SK-N-SH (cell line): ENCODE measurements at regions not wholly inside any gene's neighbourhood (a gene's known extent, or its start where the extent isn't known, plus 50 kb on each side); places are given as distances from the start of the nearest gene placed in this dataset.
A peak's percentile ranks its signal among the peaks of the same experiment; 100 is the strongest.

ENCODE experiments used
- CTCF ChIA-PET: fragments of 300-600, 350-600 bp; formaldehyde crosslinking; extraction: SDS; loops from one replicate; lab custom pipeline; 2021; lab: Yijun Ruan, JAX
- POLR2A ChIA-PET: fragments of 350-600 bp; sonication (Branson Sonifier 250); formaldehyde crosslinking; extraction: SDS; loops from one replicate; lab custom pipeline; 2020; ENCODE audit warnings: antibody characterized with exemption, inconsistent platforms; lab: Yijun Ruan, JAX
- DNase-seq: peaks from one replicate; pipeline ENCODE4 v3.0.0; 2012
- H2AFZ ChIP-seq: fragments of 200-600 bp; sonication (generic); 2 replicates; pipeline ENCODE4 v1.8.1; 2016; ENCODE audit warnings: antibody characterized with exemption, mild to moderate bottlenecking, low read depth
- H3F3A ChIP-seq: fragments of 200-600 bp; sonication (generic); replicated peaks from 2 replicates; pipeline ENCODE3; 2016; ENCODE audit warnings: antibody characterized with exemption, mild to moderate bottlenecking; ENCODE audit not compliant: insufficient read depth
- H3K27ac ChIP-seq, 2 experiments: fragments of 200-500 bp in 1 of 2; fragments of 200-600 bp in 1 of 2; sonication (Bioruptor generic) in 1 of 2; sonication (generic), shearing (Covaris generic) in 1 of 2; 2 replicates each; pipeline versions ENCODE4 v1.5.1 to v1.6.1; 2014 to 2016; ENCODE audit warnings: low read depth in 2 of 2, inconsistent platforms in 1 of 2, low read length in 1 of 2, mild to moderate bottlenecking in 1 of 2, mixed read lengths in 1 of 2
- H3K27me3 ChIP-seq: fragments of 200-600 bp; sonication (generic), shearing (Covaris generic); 2 replicates; pipeline ENCODE4 v1.6.1; 2016; ENCODE audit warnings: mixed run types; ENCODE audit not compliant: insufficient read depth
- H3K36me3 ChIP-seq, 2 experiments: fragments of 200-500 bp in 1 of 2; fragments of 200-600 bp in 1 of 2; sonication (Bioruptor generic) in 1 of 2; sonication (generic) in 1 of 2; replicated peaks in 1 of 2; 2 replicates each; pipeline versions ENCODE3 to v1.5.1; 2014 to 2016; ENCODE audit warnings: low read length in 1 of 2, mild to moderate bottlenecking in 1 of 2; ENCODE audit not compliant: insufficient read depth in 2 of 2, control insufficient read depth in 1 of 2
- H3K4me1 ChIP-seq, 2 experiments: fragments of 200-500 bp in 1 of 2; fragments of 200-600 bp in 1 of 2; sonication (Bioruptor generic) in 1 of 2; sonication (generic), shearing (Covaris generic) in 1 of 2; 2 replicates each; pipeline versions ENCODE4 v1.5.1 to v1.6.1; 2014 to 2016; ENCODE audit warnings: low read depth in 1 of 2, low read length in 1 of 2, mixed run types in 1 of 2; ENCODE audit not compliant: insufficient read depth in 2 of 2, control insufficient read depth in 1 of 2
- H3K4me2 ChIP-seq: fragments of 200-600 bp; sonication (generic), shearing (Covaris generic); 2 replicates; pipeline ENCODE4 v1.6.1; 2017; ENCODE audit warnings: mixed run types
- H3K4me3 ChIP-seq, 2 experiments: fragments of 200-500 bp in 1 of 2; fragments of 200-600 bp in 1 of 2; sonication (Bioruptor generic) in 1 of 2; sonication (generic), shearing (Covaris generic) in 1 of 2; 2 replicates each; pipeline versions ENCODE4 v1.5.1 to v1.8.1; 2014 to 2016; ENCODE audit warnings: low read depth in 2 of 2, inconsistent platforms in 1 of 2, low read length in 1 of 2, mild to moderate bottlenecking in 1 of 2, mixed read lengths in 1 of 2, moderate library complexity in 1 of 2
- H3K79me2 ChIP-seq: fragments of 200-600 bp; sonication (generic); 2 replicates; pipeline ENCODE4 v1.8.1; 2017; ENCODE audit warnings: mild to moderate bottlenecking; ENCODE audit not compliant: insufficient read depth
- H3K9ac ChIP-seq: fragments of 200-600 bp; sonication (generic); 2 replicates; pipeline ENCODE4 v1.6.1; 2017; ENCODE audit warnings: mixed run types
- H3K9me2 ChIP-seq: fragments of 200-600 bp; sonication (generic); 2 replicates; pipeline ENCODE4 v1.6.1; 2017; ENCODE audit warnings: mixed run types
- H3K9me3 ChIP-seq: fragments of 200-600 bp; sonication (generic); 2 replicates; pipeline ENCODE4 v1.6.1; 2017; ENCODE audit warnings: mixed run types, mild to moderate bottlenecking, moderate library complexity
- H4K20me1 ChIP-seq: fragments of 200-600 bp; sonication (generic); 2 replicates; pipeline ENCODE4 v1.6.1; 2017; ENCODE audit warnings: mild to moderate bottlenecking, mixed run types; ENCODE audit not compliant: insufficient read depth
- CHD2 ChIP-seq: fragments of 150-350 bp; IDR thresholded peaks from 2 replicates; pipeline ENCODE4 v1.6.1; 2018; ENCODE audit warnings: low read length; ENCODE audit not compliant: partially characterized antibody
- EZH2phosphoT487 ChIP-seq: fragments of 200-600 bp; sonication (generic); IDR thresholded peaks from 2 replicates; pipeline ENCODE4 v1.6.1; 2017; ENCODE audit warnings: low read depth, mixed run types, mild to moderate bottlenecking, antibody characterized with exemption, moderate library complexity, borderline replicate concordance
- GATA2 ChIP-seq: sonication (generic); formaldehyde crosslinking; IDR thresholded peaks from 2 replicates; pipeline ENCODE4 v1.5.0; 2020; ENCODE audit warnings: mild to moderate bottlenecking, missing genetic modification reagents
- MEF2A ChIP-seq: IDR thresholded peaks from 2 replicates; pipeline ENCODE4 v1.4.0; 2012; ENCODE audit warnings: low read depth, borderline replicate concordance
- NFIC ChIP-seq: IDR thresholded peaks from 2 replicates; pipeline ENCODE4 v1.4.0; 2012; ENCODE audit warnings: borderline replicate concordance
- POLR2AphosphoS5 ChIP-seq: IDR thresholded peaks from 2 replicates; pipeline ENCODE4 v1.6.1; 2012; ENCODE audit warnings: low read depth, low read length
- RAD21 ChIP-seq: IDR thresholded peaks from 2 replicates; pipeline ENCODE4 v1.6.1; 2012; ENCODE audit warnings: mild to moderate bottlenecking, low read length
- SIN3A ChIP-seq: IDR thresholded peaks from 2 replicates; pipeline ENCODE4 v1.6.1; 2012; ENCODE audit warnings: low read depth, mild to moderate bottlenecking, low read length, moderate library complexity, borderline replicate concordance
- YY1 ChIP-seq: IDR thresholded peaks from 2 replicates; pipeline ENCODE4 v1.4.0; 2012; ENCODE audit warnings: low read depth, mild to moderate bottlenecking
- WGBS: methylation state at CpG from one replicate; pipeline ENCODE4 v1.1.6; 2017; ENCODE audit warnings: low lambda C conversion rate; 5-methylcytosine and 5-hydroxymethylcytosine counted together
- TF ChIP-seq, protein P1 (sequence below): fragments of 150-350 bp; IDR thresholded peaks from 2 replicates; pipeline ENCODE4 v1.6.1; 2016; ENCODE audit warnings: mild to moderate bottlenecking, low read depth, low read length
- TF ChIP-seq, protein P2 (sequence below): fragments of 150-350 bp; IDR thresholded peaks from 2 replicates; pipeline ENCODE4 v1.6.1; 2017; ENCODE audit warnings: antibody characterized with exemption, low read length, low read depth, borderline replicate concordance
- TF ChIP-seq, protein P3 (sequence below): IDR thresholded peaks from 2 replicates; pipeline ENCODE4; 2012
- TF ChIP-seq, protein P4 (sequence below): IDR thresholded peaks from 2 replicates; pipeline ENCODE4 v1.6.1; 2012; ENCODE audit warnings: mild to moderate bottlenecking, low read depth, low read length, moderate library complexity
- TF ChIP-seq, protein P5 (sequence below): IDR thresholded peaks from 2 replicates; pipeline ENCODE4 v1.4.0; 2012; ENCODE audit warnings: low read depth, borderline replicate concordance

DNA sequence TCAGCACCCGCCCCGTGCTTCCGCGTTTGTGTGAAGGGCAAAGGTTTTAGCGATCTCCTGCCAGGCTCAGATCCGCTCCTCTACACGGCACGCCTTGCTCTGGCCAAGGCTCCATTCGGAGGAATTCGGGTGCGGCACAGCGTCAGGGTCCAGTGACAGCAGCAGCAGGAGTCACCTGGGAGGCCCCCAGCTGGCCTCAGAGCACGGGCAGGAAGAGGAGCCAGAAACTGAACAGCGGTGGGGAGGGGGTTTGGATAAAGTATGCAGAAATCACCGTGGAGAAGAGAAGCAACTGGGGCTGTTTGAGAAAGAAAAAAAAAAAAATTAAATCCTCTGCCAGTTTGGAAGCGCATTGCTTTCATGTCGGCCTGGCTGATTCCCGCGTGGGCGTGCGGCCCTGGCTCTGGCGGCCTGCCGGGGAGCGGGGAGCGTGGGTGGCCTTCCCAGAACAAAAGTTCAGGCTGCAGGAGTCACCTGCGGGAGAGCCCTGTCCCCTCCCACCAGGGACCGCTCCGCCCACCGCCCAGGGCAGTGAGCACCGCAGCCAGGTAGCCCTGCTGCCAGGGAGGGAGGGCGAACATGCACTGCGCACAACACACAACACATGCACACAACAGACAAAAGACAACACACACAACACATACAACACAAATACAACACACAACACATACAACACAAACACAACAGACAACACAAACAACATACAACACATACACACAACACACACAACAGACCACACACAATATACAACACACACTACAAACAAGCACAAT is 107.6 kb downstream of the ETS2 start:
- Histone ChIP-seq H3K4me1 (peaks cover 0 to 14% of the 10 kb centered on the region in 2 experiments; a peak in 1 of 4 replicates), H4K20me1 (no peaks in the 10 kb centered on the region), H3K27ac (no peak overlapping the region), H3F3A (no peaks in the 10 kb centered on the region), H3K4me3 (no peak overlapping the region)
- 60% methylated on average over 24 of the region's 32 CpGs for WGBS
- CTCF ChIA-PET = no interaction called here
- TF ChIP-seq, protein P1, sequence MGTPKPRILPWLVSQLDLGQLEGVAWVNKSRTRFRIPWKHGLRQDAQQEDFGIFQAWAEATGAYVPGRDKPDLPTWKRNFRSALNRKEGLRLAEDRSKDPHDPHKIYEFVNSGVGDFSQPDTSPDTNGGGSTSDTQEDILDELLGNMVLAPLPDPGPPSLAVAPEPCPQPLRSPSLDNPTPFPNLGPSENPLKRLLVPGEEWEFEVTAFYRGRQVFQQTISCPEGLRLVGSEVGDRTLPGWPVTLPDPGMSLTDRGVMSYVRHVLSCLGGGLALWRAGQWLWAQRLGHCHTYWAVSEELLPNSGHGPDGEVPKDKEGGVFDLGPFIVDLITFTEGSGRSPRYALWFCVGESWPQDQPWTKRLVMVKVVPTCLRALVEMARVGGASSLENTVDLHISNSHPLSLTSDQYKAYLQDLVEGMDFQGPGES = no peak
- TF ChIP-seq YY1 (no peak), NFIC (no peak), CHD2 (no peak)
- TF ChIP-seq, all 33 proteins: peak for 0
- no peaks in the 10 kb centered on the region for H3K36me3 ChIP-seq
- no peak overlapping the region for H3K4me2 ChIP-seq
- POLR2A ChIA-PET = no interaction called here
- DNase-seq = peak; percentile 61
- H2AFZ ChIP-seq = no peak overlapping the region
- H3K9me2 ChIP-seq = no peaks in the 10 kb centered on the region
- H3K27me3 ChIP-seq = no peaks in the 10 kb centered on the region
- no peak overlapping the region for H3K9ac ChIP-seq
- no peaks in the 10 kb centered on the region for H3K9me3 ChIP-seq
- H3K79me2 ChIP-seq = no peaks in the 10 kb centered on the region

DNA sequence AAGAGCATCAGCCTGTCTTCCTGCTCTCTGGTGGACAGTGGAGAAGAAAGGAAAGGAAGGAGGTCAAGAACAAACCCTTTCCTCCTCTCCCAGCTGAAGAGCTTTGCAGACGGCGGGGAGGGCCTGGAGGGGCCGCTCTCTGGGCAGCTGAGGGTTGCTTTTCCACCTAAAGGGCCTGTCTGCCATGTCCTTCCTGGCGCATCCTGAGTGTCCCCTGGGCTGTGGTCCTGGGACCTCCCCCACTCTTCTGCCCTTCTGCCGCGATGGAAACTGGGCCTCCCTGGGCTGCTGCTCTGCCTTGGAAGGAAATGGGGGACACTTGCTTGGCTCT is 107.0 kb downstream of the ETS2 start:
- 100% methylated on average over 1 of the region's 6 CpGs for WGBS
- H3K27ac ChIP-seq = no peak overlapping the region
- peaks cover 0 to 14% of the 10 kb centered on the region in 2 experiments; a peak in 1 of 4 replicates for H3K4me1 ChIP-seq
- H2AFZ ChIP-seq = no peak overlapping the region
- no peaks in the 10 kb centered on the region for H3K9me2 ChIP-seq
- TF ChIP-seq, protein P2, sequence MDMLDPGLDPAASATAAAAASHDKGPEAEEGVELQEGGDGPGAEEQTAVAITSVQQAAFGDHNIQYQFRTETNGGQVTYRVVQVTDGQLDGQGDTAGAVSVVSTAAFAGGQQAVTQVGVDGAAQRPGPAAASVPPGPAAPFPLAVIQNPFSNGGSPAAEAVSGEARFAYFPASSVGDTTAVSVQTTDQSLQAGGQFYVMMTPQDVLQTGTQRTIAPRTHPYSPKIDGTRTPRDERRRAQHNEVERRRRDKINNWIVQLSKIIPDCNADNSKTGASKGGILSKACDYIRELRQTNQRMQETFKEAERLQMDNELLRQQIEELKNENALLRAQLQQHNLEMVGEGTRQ = no peak
- no peak for TF ChIP-seq CHD2
- TF ChIP-seq, protein P3, sequence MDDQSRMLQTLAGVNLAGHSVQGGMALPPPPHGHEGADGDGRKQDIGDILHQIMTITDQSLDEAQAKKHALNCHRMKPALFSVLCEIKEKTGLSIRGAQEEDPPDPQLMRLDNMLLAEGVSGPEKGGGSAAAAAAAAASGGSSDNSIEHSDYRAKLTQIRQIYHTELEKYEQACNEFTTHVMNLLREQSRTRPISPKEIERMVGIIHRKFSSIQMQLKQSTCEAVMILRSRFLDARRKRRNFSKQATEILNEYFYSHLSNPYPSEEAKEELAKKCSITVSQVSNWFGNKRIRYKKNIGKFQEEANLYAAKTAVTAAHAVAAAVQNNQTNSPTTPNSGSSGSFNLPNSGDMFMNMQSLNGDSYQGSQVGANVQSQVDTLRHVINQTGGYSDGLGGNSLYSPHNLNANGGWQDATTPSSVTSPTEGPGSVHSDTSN = no peak
- no peak for TF ChIP-seq RAD21
- no peak for TF ChIP-seq SIN3A
- TF ChIP-seq, protein P4, sequence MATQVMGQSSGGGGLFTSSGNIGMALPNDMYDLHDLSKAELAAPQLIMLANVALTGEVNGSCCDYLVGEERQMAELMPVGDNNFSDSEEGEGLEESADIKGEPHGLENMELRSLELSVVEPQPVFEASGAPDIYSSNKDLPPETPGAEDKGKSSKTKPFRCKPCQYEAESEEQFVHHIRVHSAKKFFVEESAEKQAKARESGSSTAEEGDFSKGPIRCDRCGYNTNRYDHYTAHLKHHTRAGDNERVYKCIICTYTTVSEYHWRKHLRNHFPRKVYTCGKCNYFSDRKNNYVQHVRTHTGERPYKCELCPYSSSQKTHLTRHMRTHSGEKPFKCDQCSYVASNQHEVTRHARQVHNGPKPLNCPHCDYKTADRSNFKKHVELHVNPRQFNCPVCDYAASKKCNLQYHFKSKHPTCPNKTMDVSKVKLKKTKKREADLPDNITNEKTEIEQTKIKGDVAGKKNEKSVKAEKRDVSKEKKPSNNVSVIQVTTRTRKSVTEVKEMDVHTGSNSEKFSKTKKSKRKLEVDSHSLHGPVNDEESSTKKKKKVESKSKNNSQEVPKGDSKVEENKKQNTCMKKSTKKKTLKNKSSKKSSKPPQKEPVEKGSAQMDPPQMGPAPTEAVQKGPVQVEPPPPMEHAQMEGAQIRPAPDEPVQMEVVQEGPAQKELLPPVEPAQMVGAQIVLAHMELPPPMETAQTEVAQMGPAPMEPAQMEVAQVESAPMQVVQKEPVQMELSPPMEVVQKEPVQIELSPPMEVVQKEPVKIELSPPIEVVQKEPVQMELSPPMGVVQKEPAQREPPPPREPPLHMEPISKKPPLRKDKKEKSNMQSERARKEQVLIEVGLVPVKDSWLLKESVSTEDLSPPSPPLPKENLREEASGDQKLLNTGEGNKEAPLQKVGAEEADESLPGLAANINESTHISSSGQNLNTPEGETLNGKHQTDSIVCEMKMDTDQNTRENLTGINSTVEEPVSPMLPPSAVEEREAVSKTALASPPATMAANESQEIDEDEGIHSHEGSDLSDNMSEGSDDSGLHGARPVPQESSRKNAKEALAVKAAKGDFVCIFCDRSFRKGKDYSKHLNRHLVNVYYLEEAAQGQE = no peak
- TF ChIP-seq POLR2AphosphoS5 = no peak
- TF ChIP-seq, protein P5, sequence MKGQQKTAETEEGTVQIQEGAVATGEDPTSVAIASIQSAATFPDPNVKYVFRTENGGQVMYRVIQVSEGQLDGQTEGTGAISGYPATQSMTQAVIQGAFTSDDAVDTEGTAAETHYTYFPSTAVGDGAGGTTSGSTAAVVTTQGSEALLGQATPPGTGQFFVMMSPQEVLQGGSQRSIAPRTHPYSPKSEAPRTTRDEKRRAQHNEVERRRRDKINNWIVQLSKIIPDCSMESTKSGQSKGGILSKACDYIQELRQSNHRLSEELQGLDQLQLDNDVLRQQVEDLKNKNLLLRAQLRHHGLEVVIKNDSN = no peak
- no peak for TF ChIP-seq GATA2 (CRISPR knock-in tag)
- TF ChIP-seq YY1 = no peak
- no peak for TF ChIP-seq MEF2A
- no peak for TF ChIP-seq EZH2phosphoT487
- no peaks in the 10 kb centered on the region for H3K9me3 ChIP-seq
- ChIA-PET POLR2A (no interaction called here), CTCF (no interaction called here)
- DNase-seq = no peak
- no peak overlapping the region for H3K9ac ChIP-seq
- H3F3A ChIP-seq = no peaks in the 10 kb centered on the region
- H3K4me2 ChIP-seq = no peak overlapping the region
- H3K79me2 ChIP-seq = no peaks in the 10 kb centered on the region
- no peaks in the 10 kb centered on the region for H4K20me1 ChIP-seq
- no peaks in the 10 kb centered on the region for H3K27me3 ChIP-seq
- no peak overlapping the region for H3K4me3 ChIP-seq
- H3K36me3 ChIP-seq = no peaks in the 10 kb centered on the region
